ENCODE measurements at regions not wholly inside any gene's neighbourhood (a gene's known extent, or its start where the extent isn't known, plus 50 kb on each side); places are given as distances from the start of the nearest gene placed in this dataset.

GRCh38 chr3:168362156-168362555 is 266.4 kb upstream of the GOLIM4 start:
- TF ChIP-seq CTCF (IDR thresholded peaks at IDR 0.05; ENCODE audit: insufficient read depth, missing control alignments): no peak
- DNase-seq (ENCODE audit: insufficient read length, low spot score): no peak
- no peak for FAIRE-seq

GRCh38 chr3:168360993-168361392 is 265.3 kb upstream of the GOLIM4 start:
- TF ChIP-seq CTCF (IDR thresholded peaks at IDR 0.05; ENCODE audit: insufficient read depth, missing control alignments): no peak
- DNase-seq (ENCODE audit: insufficient read length, low spot score) (no peak), FAIRE-seq (no peak)

- TF ChIP-seq CTCF (IDR thresholded peaks at IDR 0.05; ENCODE audit: insufficient read depth, missing control alignments): no peak
- FAIRE-seq (no peak), DNase-seq (ENCODE audit: insufficient read length, low spot score) (no peak)
Observed at GRCh38 chr3:168342946-168343850, 247.5 kb upstream of the GOLIM4 start.

GRCh38 chr3:168341956-168342936 is 246.5 kb upstream of the GOLIM4 start:
- DNase-seq (ENCODE audit: insufficient read length, low spot score) (no peak), FAIRE-seq (no peak)
- TF ChIP-seq CTCF (IDR thresholded peaks at IDR 0.05; ENCODE audit: insufficient read depth, missing control alignments): no peak

GRCh38 chr3:168341192-168341815 is 245.6 kb upstream of the GOLIM4 start:
- no peak for TF ChIP-seq CTCF (IDR thresholded peaks at IDR 0.05; ENCODE audit: insufficient read depth, missing control alignments)
- FAIRE-seq: no peak
- DNase-seq (ENCODE audit: insufficient read length, low spot score): no peak

GRCh38 chr3:168338161-168338560 is 242.4 kb upstream of the GOLIM4 start:
- TF ChIP-seq CTCF (IDR thresholded peaks at IDR 0.05; ENCODE audit: insufficient read depth, missing control alignments): no peak
- FAIRE-seq: no peak
- DNase-seq (ENCODE audit: insufficient read length, low spot score): no peak

Measured in D721Med (cell line).